KMS-11 (cell line): ENCODE measurements at regions not wholly inside any gene's neighbourhood (a gene's known extent, or its start where the extent isn't known, plus 50 kb on each side); places are given as distances from the start of the nearest gene placed in this dataset.
"Not testable (repeated sequence)": the region's sequence is repeated elsewhere in the genome, so short reads cannot be mapped to it uniquely, and the experiment has no call there.

Source experiments
- H2AFZ ChIP-seq: fragments of 200-600 bp; sonication (generic); 2 replicates; pipeline ENCODE4 v1.6.1; 2016; ENCODE audit warnings: antibody characterized with exemption, mixed run types, low read depth
- H3K27ac ChIP-seq: fragments of 200-600 bp; sonication (generic); 2 replicates; pipeline ENCODE4 v1.6.1; 2016; ENCODE audit warnings: mild to moderate bottlenecking, mixed run types
- H3K27me3 ChIP-seq: fragments of 200-600 bp; sonication (generic); 2 replicates; pipeline ENCODE4 v1.6.1; 2017; ENCODE audit warnings: mild to moderate bottlenecking, low read depth, mixed run types, moderate library complexity; ENCODE audit not compliant: insufficient read depth
- H3K36me3 ChIP-seq: fragments of 200-600 bp; sonication (generic); 2 replicates; pipeline ENCODE4 v1.6.1; 2017; ENCODE audit warnings: mild to moderate bottlenecking, mixed run types; ENCODE audit not compliant: insufficient read depth
- H3K4me1 ChIP-seq: fragments of 200-600 bp; sonication (generic); 2 replicates; pipeline ENCODE4 v1.6.1; 2016; ENCODE audit warnings: mild to moderate bottlenecking, low read depth, mixed run types; ENCODE audit not compliant: poor library complexity, severe bottlenecking
- H3K4me2 ChIP-seq: fragments of 200-600 bp; sonication (generic); 2 replicates; pipeline ENCODE4 v1.7.0; 2016; ENCODE audit warnings: mild to moderate bottlenecking, mixed run types
- H3K4me3 ChIP-seq: fragments of 200-600 bp; sonication (generic); IDR thresholded peaks from 2 replicates; pipeline ENCODE4 v1.6.1; 2017; ENCODE audit warnings: low read depth, low read length, mixed read lengths; ENCODE audit not compliant: insufficient read depth
- H3K79me2 ChIP-seq: fragments of 200-600 bp; sonication (generic); 2 replicates; pipeline ENCODE4 v1.6.1; 2016; ENCODE audit warnings: low read depth, mixed run types; ENCODE audit not compliant: insufficient read depth
- H3K9ac ChIP-seq: fragments of 200-600 bp; sonication (generic); 2 replicates; pipeline ENCODE4 v1.6.1; 2016; ENCODE audit warnings: mild to moderate bottlenecking, mixed run types
- H4K20me1 ChIP-seq: fragments of 200-600 bp; sonication (generic); 2 replicates; pipeline ENCODE4 v1.6.1; 2016; ENCODE audit warnings: mild to moderate bottlenecking, mixed run types; ENCODE audit not compliant: insufficient read depth
- TF ChIP-seq, protein P1 (sequence below): fragments of 200-600 bp; sonication (generic); conservative IDR thresholded peaks from 2 replicates; pipeline ENCODE4 v1.6.1; 2017; ENCODE audit warnings: low read depth, mild to moderate bottlenecking, antibody characterized with exemption, low read length, moderate library complexity, mixed read lengths

- H3K4me3 ChIP-seq, result no peak overlapping the region
- H4K20me1 ChIP-seq, result no peaks in the 10 kb centered on the region
- TF ChIP-seq, protein P1, sequence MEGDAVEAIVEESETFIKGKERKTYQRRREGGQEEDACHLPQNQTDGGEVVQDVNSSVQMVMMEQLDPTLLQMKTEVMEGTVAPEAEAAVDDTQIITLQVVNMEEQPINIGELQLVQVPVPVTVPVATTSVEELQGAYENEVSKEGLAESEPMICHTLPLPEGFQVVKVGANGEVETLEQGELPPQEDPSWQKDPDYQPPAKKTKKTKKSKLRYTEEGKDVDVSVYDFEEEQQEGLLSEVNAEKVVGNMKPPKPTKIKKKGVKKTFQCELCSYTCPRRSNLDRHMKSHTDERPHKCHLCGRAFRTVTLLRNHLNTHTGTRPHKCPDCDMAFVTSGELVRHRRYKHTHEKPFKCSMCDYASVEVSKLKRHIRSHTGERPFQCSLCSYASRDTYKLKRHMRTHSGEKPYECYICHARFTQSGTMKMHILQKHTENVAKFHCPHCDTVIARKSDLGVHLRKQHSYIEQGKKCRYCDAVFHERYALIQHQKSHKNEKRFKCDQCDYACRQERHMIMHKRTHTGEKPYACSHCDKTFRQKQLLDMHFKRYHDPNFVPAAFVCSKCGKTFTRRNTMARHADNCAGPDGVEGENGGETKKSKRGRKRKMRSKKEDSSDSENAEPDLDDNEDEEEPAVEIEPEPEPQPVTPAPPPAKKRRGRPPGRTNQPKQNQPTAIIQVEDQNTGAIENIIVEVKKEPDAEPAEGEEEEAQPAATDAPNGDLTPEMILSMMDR, result no peak
- H2AFZ ChIP-seq, result no peak overlapping the region
- H3K36me3 ChIP-seq, result no peaks in the 10 kb centered on the region
- no peaks in the 10 kb centered on the region for H3K4me1 ChIP-seq
- H3K9ac ChIP-seq, result no peak overlapping the region
- H3K79me2 ChIP-seq, result no peaks in the 10 kb centered on the region
- no peaks in the 10 kb centered on the region for H3K27me3 ChIP-seq
- no peak overlapping the region for H3K27ac ChIP-seq
- H3K4me2 ChIP-seq, result no peak overlapping the region
These were observed 920.6 kb upstream of the FAM98A start for GRCh38 chr2:34519659-34520058.

- Histone ChIP-seq H2AFZ (no peak overlapping the region), H3K4me1 (no peaks in the 10 kb centered on the region), H3K27me3 (no peaks in the 10 kb centered on the region), H3K4me3 (no peak overlapping the region), H3K4me2 (no peak overlapping the region), H4K20me1 (no peaks in the 10 kb centered on the region), H3K27ac (no peak overlapping the region), H3K79me2 (no peaks in the 10 kb centered on the region), H3K36me3 (no peaks in the 10 kb centered on the region), H3K9ac (no peak overlapping the region)
- TF ChIP-seq, protein P1, result no peak
These were observed 899.5 kb upstream of the FAM98A start for GRCh38 chr2:34498561-34498960.

GRCh38 chr2:34494192-34494591, 895.1 kb upstream of the FAM98A start:
- H3K4me3 ChIP-seq, H3K36me3 ChIP-seq, H3K9ac ChIP-seq, H3K79me2 ChIP-seq, H4K20me1 ChIP-seq, H3K4me1 ChIP-seq, H3K27me3 ChIP-seq, H3K4me2 ChIP-seq, H3K27ac ChIP-seq, H2AFZ ChIP-seq: not testable (repeated sequence)

GRCh38 chr2:34492561-34493455, 893.7 kb upstream of the FAM98A start:
- Histone ChIP-seq H3K27me3 (no peaks in the 10 kb centered on the region), H2AFZ (peak overlapping the region; percentile 48; the same call in 1 of the 2 replicates)

More at GRCh38 chr2:34492561-34493455, 893.7 kb upstream of the FAM98A start:
- Histone ChIP-seq H3K79me2 (no peaks in the 10 kb centered on the region), H4K20me1 (no peaks in the 10 kb centered on the region), H3K36me3 (no peaks in the 10 kb centered on the region), H3K4me3 (no peak overlapping the region), H3K9ac (no peak overlapping the region), H3K4me2 (no peak overlapping the region), H3K27ac (no peak overlapping the region), H3K4me1 (peaks cover 8% of the 10 kb centered on the region)
- TF ChIP-seq, protein P1, result no peak
